Suppressor macrophage treated with lipopolysaccharide for 4 hours (primary cell): ENCODE measurements at regions not wholly inside any gene's neighbourhood (a gene's known extent, or its start where the extent isn't known, plus 50 kb on each side); places are given as distances from the start of the nearest gene placed in this dataset.
A peak's percentile ranks its signal among the peaks of the same experiment; 100 is the strongest.
"Not testable (repeated sequence)": the region's sequence is repeated elsewhere in the genome, so short reads cannot be mapped to it uniquely, and the experiment has no call there.

Experiments
- DNase-seq: peaks from one replicate; pipeline ENCODE4 v3.0.0-alpha.2; 2020

- no peak for DNase-seq
These were observed 815.6 kb downstream of the UQCRFS1 start for GRCh38 chr19:28397306-28397705.

- DNase-seq, result no peak
These were observed 816.6 kb downstream of the UQCRFS1 start for GRCh38 chr19:28396287-28396831.

GRCh38 chr19:28394725-28395124 lies 818.2 kb downstream of the UQCRFS1 start:
- DNase-seq, result peak; percentile 0

DNA sequence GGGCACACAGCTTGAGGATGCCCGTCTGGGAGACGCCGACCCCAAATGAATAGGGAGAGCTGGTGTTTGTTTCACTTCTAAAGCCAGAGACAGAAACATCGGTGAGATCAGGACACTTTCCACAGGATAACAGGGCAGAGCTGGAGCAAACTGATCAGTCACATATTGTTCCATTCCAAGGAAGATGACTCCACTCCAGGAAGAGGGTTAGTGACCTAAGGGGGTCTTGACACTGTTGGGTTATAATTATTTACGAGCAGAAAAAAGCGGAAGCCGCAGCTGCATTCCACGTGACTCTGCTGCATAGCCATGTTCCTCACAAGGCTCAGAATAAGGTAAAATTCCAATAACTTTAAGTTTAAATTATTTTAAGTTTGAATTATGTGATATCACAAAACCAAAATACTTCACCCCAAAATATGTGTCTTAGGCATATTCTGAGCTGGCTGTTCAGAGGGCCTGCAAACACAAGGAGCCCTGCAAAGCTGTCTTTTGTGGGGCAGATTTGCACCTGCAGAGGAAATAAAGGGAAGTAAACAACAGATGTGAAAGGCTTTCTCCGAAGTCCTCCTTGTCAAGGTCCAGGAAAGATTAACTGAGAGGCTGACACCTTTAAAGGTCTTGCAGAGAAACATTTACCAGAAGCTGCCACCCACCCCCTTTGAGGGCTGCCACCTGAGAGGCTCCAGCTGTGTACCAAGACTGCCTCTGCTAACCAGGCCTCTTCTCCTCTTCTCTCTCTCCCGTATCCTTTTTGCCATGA lies 819.2 kb downstream of the UQCRFS1 start:
- peak; percentile 4 for DNase-seq

GRCh38 chr19:28388988-28389387 lies 824.0 kb downstream of the UQCRFS1 start:
- DNase-seq, result no peak

- no peak for DNase-seq
These were observed 825.4 kb downstream of the UQCRFS1 start for GRCh38 chr19:28387507-28387906.

GRCh38 chr19:28386470-28386869 lies 826.5 kb downstream of the UQCRFS1 start:
- DNase-seq, result no peak

GRCh38 chr19:28386066-28386465 lies 826.9 kb downstream of the UQCRFS1 start:
- DNase-seq, result no peak

GRCh38 chr19:28377077-28377476 lies 835.9 kb downstream of the UQCRFS1 start:
- no peak for DNase-seq

DNA sequence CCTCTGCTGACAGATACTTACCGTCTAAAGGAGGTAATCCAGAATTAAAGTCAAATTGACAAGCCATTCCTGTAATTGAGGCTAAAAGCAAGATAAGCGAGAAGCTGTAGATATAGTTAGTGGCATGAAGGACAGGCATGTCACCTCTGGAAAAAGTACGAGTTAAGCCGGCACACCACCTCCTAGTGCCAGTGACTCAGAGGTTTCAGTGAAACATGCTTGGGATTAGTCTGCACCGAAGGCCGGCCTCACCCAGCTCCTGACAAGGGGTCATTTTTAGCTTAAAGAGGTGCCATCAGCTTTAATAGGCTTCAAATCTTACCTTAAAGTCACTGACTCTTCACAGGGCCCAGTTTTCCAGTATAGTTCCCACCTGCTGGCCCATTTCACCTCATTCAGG lies 838.0 kb downstream of the UQCRFS1 start:
- no peak for DNase-seq

- DNase-seq, result no peak
These were observed 840.2 kb downstream of the UQCRFS1 start for GRCh38 chr19:28372576-28373247.

DNA sequence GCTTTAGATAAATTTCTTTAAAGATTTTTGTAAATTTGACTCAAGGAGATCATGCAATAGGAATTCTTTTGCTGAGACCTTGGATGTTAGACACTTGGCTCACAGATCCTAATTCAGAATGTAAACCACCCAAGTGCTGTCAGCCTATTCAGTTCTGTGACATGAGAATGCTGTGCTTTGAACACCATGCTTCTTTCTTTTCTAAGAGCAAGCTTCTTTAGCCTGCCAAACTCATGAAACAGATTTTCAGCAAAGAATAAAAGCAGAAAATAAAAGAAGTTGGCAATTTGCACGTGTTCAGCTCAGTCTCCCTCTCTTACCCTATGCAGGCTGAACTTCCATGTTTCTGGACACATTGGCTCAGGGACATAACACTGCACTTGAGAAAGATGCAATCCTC lies 845.8 kb downstream of the UQCRFS1 start:
- DNase-seq, result no peak

- DNase-seq, result no peak
These were observed 849.7 kb downstream of the UQCRFS1 start for GRCh38 chr19:28363254-28363653.

- no peak for DNase-seq
These were observed 853.2 kb downstream of the UQCRFS1 start for GRCh38 chr19:28359431-28360414.

GRCh38 chr19:28358633-28359032 lies 854.3 kb downstream of the UQCRFS1 start:
- no peak for DNase-seq

DNA sequence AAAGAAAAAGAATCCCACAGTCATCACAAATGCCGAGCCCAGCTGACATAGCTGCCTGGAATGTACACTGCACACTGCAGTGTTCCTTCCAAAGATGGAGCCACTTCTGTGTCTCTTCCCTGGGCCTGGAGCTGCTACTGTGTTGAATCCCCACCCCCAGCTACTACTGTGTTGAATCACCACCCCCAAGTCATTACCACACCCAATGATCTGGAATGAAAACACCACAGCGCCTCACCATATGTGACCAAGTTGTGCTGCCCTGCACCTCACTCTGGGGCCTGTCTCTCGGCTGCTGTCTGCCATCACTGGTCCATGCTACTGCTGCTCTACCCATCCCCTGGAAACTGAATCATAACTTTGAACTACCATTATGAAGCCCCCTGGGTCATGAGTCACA lies 861.2 kb downstream of the UQCRFS1 start:
- no peak for DNase-seq

- DNase-seq, result not testable (repeated sequence)
These were observed 861.6 kb downstream of the UQCRFS1 start for GRCh38 chr19:28351321-28351720.

- no peak for DNase-seq
These were observed 862.3 kb downstream of the UQCRFS1 start for GRCh38 chr19:28350673-28351072.

DNA sequence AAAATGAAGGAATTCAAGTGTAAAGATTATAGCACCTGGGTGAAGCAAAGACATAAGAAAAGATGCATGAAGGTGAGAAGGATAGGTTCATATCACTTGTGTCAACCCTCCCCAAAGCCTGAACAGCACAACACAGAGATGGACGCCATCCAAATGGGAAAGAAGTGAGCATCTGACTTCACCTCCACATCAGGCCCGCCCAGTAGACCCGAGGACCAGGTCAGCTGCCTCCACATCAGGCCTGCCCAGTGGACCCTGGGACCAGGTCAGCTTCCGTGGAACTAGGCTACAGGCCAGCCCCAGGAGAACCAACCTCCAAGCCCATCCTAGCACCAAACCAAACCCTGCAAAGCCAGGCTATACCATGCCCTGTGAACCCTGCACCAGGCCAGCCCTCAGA lies 862.9 kb downstream of the UQCRFS1 start:
- no peak for DNase-seq

- no peak for DNase-seq
These were observed 863.3 kb downstream of the UQCRFS1 start for GRCh38 chr19:28349604-28350003.

DNA sequence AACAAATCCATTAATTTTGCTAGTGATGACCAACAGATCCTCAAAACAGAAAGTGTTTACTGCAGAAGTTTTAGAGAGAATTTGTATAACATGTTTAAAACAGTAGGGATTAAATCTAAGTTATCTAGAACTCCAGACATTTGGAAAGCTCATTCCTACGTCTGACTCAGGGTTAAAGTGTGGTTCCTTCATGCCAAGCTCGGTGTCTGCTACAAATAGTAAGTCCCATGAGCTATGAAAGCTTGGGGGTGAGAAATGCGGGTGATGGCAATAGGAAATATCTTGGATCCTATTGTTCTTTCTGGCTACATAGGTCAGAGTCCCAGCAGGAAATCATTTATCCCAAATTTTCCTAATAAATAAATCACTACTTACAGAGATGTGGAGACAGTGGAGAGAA lies 867.1 kb downstream of the UQCRFS1 start:
- no peak for DNase-seq

DNA sequence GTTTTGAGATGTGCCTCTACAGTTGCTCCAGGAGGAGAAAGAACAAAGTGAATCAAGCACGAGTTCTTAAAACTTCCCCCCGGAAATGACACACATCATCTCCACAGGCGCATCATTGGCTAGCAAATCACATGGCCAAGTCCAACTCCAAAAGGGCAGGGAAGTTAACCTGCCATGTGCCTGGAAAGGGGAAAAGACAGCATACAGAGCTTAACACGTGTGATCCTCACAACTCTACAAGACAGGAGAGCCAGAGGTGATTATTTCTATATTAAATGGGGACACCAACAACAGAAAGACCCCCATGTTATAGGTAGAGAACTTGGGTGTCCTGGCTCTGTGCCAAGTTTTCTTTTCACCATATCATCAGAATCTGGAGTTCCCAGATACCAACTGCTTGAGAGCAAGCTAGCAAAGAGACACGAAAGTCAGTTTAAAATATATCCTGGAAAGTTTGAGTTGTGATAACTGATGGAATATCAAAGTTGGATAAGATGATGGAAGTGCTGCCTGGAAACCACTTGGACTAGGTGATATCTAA lies 871.1 kb downstream of the UQCRFS1 start:
- no peak for DNase-seq

DNA sequence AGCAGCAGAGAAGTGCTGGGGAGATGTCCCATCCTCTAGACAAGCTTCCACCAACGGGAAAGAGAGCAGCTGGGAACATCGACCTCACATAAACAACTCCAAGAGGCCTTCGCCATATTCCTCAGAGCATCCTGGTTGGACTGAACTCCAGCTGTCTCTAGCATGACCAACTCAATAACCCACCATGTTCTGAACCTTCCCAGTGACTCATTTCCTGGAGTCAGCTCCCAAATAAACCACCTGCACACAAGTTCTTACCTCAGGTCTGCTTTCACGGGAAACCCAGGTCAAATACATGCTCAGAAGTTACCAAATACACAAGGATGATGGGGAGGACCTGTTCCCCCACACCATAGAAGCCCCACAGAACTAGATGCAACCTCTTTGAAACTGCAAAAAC lies 878.5 kb downstream of the UQCRFS1 start:
- DNase-seq, result no peak
